IMR-90 (cell line): ENCODE measurements at regions not wholly inside any gene's neighbourhood (a gene's known extent, or its start where the extent isn't known, plus 50 kb on each side); places are given as distances from the start of the nearest gene placed in this dataset.

Source experiments
- ATAC-seq: fragments of 200-7000 bp; cut with Tn5 transposase; 2 replicates; pipeline ENCODE4 v1.9.1; 2020; ENCODE audit warnings: low read depth, mild to moderate bottlenecking, moderate library complexity
- BruUV-seq: library from RNA; stranded (reverse); fragments of 400-500 nt; replicated peaks from 2 replicates; lab custom pipeline; 2021; lab: Mats Ljungman, UMichigan
- CTCF ChIA-PET: fragments of 300-600 bp; formaldehyde crosslinking; extraction: SDS; loops from one replicate; lab custom pipeline; 2021; ENCODE audit warnings: antibody characterized with exemption; lab: Yijun Ruan, JAX
- POLR2A ChIA-PET: fragments of 300-600 bp; sonication (Branson Sonifier 250); formaldehyde crosslinking; loops from one replicate; lab custom pipeline; 2022; ENCODE audit warnings: antibody characterized with exemption; ENCODE audit not compliant: unreplicated experiment; lab: Charles Lee
- DNase-seq: peaks from one replicate; pipeline ENCODE4 v3.0.0; 2013
- H2AFZ ChIP-seq: replicated peaks from 2 replicates; pipeline ENCODE3; 2013; ENCODE audit warnings: low read length, mild to moderate bottlenecking; ENCODE audit not compliant: poor library complexity
- H2AK5ac ChIP-seq: 2 replicates; pipeline ENCODE4 v1.6.1; 2013; ENCODE audit warnings: low read depth, low read length, inconsistent platforms
- H2AK9ac ChIP-seq: replicated peaks from 2 replicates; pipeline ENCODE3; 2013; ENCODE audit warnings: mild to moderate bottlenecking, low read depth, low read length, moderate library complexity; ENCODE audit not compliant: poor library complexity
- H2BK120ac ChIP-seq: 2 replicates; pipeline ENCODE4 v1.6.1; 2013; ENCODE audit warnings: low read depth, low read length, inconsistent platforms
- H2BK15ac ChIP-seq: 3 replicates; pipeline ENCODE4 v1.6.1; 2013; ENCODE audit warnings: low read depth, low read length, inconsistent platforms
- H2BK20ac ChIP-seq: 2 replicates; pipeline ENCODE4 v1.6.1; 2013; ENCODE audit warnings: low read depth, mild to moderate bottlenecking, inconsistent platforms, low read length, moderate library complexity
- H2BK5ac ChIP-seq: 2 replicates; pipeline ENCODE4 v1.6.1; 2013; ENCODE audit warnings: mild to moderate bottlenecking, low read depth, low read length, inconsistent platforms; ENCODE audit not compliant: poor library complexity, severe bottlenecking
- H3K14ac ChIP-seq: replicated peaks from 2 replicates; pipeline ENCODE4 v1.6.1; 2013; ENCODE audit warnings: low read depth, low read length, inconsistent platforms
- H3K18ac ChIP-seq: 2 replicates; pipeline ENCODE4 v1.6.1; 2013; ENCODE audit warnings: low read depth, low read length, control low read depth
- H3K23ac ChIP-seq: 2 replicates; pipeline ENCODE4 v1.6.1; 2013; ENCODE audit warnings: low read depth, low read length, inconsistent platforms
- H3K27ac ChIP-seq: 2 replicates; pipeline ENCODE4 v1.5.1; 2013; ENCODE audit warnings: mild to moderate bottlenecking, control low read depth, low read length; ENCODE audit not compliant: insufficient read depth
- H3K27me3 ChIP-seq: 2 replicates; pipeline ENCODE4 v1.6.1; 2013; ENCODE audit warnings: low read length; ENCODE audit not compliant: control insufficient read depth, insufficient read depth
- H3K36me3 ChIP-seq: 2 replicates; pipeline ENCODE4 v1.6.1; 2013; ENCODE audit warnings: low read length, mixed read lengths; ENCODE audit not compliant: control insufficient read depth, insufficient read depth
- H3K4ac ChIP-seq: 2 replicates; pipeline ENCODE4 v1.6.1; 2013; ENCODE audit warnings: low read depth, low read length, inconsistent platforms
- H3K4me1 ChIP-seq: 2 replicates; pipeline ENCODE4 v1.6.1; 2013; ENCODE audit warnings: low read length, mixed read lengths; ENCODE audit not compliant: control insufficient read depth, insufficient read depth
- H3K4me2 ChIP-seq: 2 replicates; pipeline ENCODE4 v1.6.1; 2013; ENCODE audit warnings: low read depth, mild to moderate bottlenecking, control low read depth, low read length, moderate library complexity
- H3K4me3 ChIP-seq: 2 replicates; pipeline ENCODE4 v1.5.1; 2013; ENCODE audit warnings: low read depth, mild to moderate bottlenecking, control low read depth, low read length, moderate library complexity; ENCODE audit not compliant: insufficient read depth
- H3K56ac ChIP-seq: 2 replicates; pipeline ENCODE4 v1.6.1; 2013; ENCODE audit warnings: low read length, inconsistent platforms; ENCODE audit not compliant: insufficient read depth; ENCODE audit errors: extremely low read depth
- H3K79me1 ChIP-seq, 2 experiments: 2 replicates each; pipeline ENCODE4 v1.6.1; 2013; ENCODE audit warnings: low read length in 2 of 2, inconsistent platforms in 1 of 2, low read depth in 1 of 2
- H3K9ac ChIP-seq: 2 replicates; pipeline ENCODE4 v1.6.1; 2013; ENCODE audit warnings: low read depth, low read length, control low read depth
- H3K9me1 ChIP-seq: 2 replicates; pipeline ENCODE4 v1.6.1; 2013; ENCODE audit warnings: low read length, inconsistent platforms; ENCODE audit not compliant: insufficient read depth
- H3K9me3 ChIP-seq: 2 replicates; pipeline ENCODE4 v1.6.1; 2013; ENCODE audit warnings: low read length; ENCODE audit not compliant: control insufficient read depth, insufficient read depth
- H4K20me1 ChIP-seq: 2 replicates; pipeline ENCODE4 v1.6.1; 2013; ENCODE audit warnings: low read length, inconsistent platforms; ENCODE audit not compliant: insufficient read depth
- H4K5ac ChIP-seq: 2 replicates; pipeline ENCODE4 v1.6.1; 2013; ENCODE audit warnings: mild to moderate bottlenecking, low read depth, low read length, control low read depth
- H4K8ac ChIP-seq, 2 experiments: 2 replicates each; pipeline ENCODE4 v1.6.1; 2013; ENCODE audit warnings: low read depth in 2 of 2, low read length in 2 of 2, control low read depth in 1 of 2, inconsistent platforms in 1 of 2
- H4K91ac ChIP-seq: 2 replicates; pipeline ENCODE4 v1.6.1; 2013; ENCODE audit warnings: low read depth, low read length, inconsistent platforms; ENCODE audit not compliant: insufficient read depth
- BHLHE40 ChIP-seq: fragments of 150-350 bp; IDR thresholded peaks from 2 replicates; pipeline ENCODE4 v1.6.1; 2016; ENCODE audit warnings: mild to moderate bottlenecking, low read depth, low read length
- CEBPB ChIP-seq: IDR thresholded peaks from 2 replicates; pipeline ENCODE4 v1.6.1; 2012; ENCODE audit warnings: low read depth, low read length, improper control_type of control experiment
- CHD1 ChIP-seq: IDR thresholded peaks from 2 replicates; pipeline ENCODE4 v1.6.1; 2012; ENCODE audit warnings: low read depth, low read length, improper control_type of control experiment
- FOS ChIP-seq: fragments of 150-350 bp; IDR thresholded peaks from 2 replicates; pipeline ENCODE4 v1.6.1; 2016; ENCODE audit warnings: low read depth, low read length
- MAFK ChIP-seq: IDR thresholded peaks from 2 replicates; pipeline ENCODE4 v1.6.1; 2012; ENCODE audit warnings: low read depth, low read length, improper control_type of control experiment
- MAZ ChIP-seq: IDR thresholded peaks from 2 replicates; pipeline ENCODE4 v1.6.1; 2012; ENCODE audit warnings: low read depth, mild to moderate bottlenecking, low read length, improper control_type of control experiment, moderate library complexity, borderline replicate concordance
- MXI1 ChIP-seq: IDR thresholded peaks from 2 replicates; pipeline ENCODE4 v1.6.1; 2012; ENCODE audit warnings: low read depth, mild to moderate bottlenecking, low read length, moderate library complexity, borderline replicate concordance
- NFE2L2 ChIP-seq: fragments of 150-350 bp; IDR thresholded peaks from 2 replicates; pipeline ENCODE4 v1.6.1; 2016; ENCODE audit warnings: low read depth, mild to moderate bottlenecking, low read length
- POLR2A ChIP-seq: IDR thresholded peaks from 2 replicates; pipeline ENCODE4 v1.6.1; 2012; ENCODE audit warnings: mild to moderate bottlenecking, low read depth, low read length
- RAD21 ChIP-seq: IDR thresholded peaks from 2 replicates; pipeline ENCODE4 v1.6.1; 2012; ENCODE audit warnings: low read length, improper control_type of control experiment
- RCOR1 ChIP-seq: IDR thresholded peaks from 2 replicates; pipeline ENCODE4 v1.6.1; 2012; ENCODE audit warnings: mild to moderate bottlenecking, low read length, improper control_type of control experiment; ENCODE audit not compliant: insufficient replicate concordance
- RFX5 ChIP-seq: IDR thresholded peaks from 2 replicates; pipeline ENCODE4 v1.8.0; 2012; ENCODE audit warnings: low read depth, mild to moderate bottlenecking, low read length, moderate library complexity
- SMC3 ChIP-seq: fragments of 150-350 bp; IDR thresholded peaks from 2 replicates; pipeline ENCODE4 v1.6.1; 2016; ENCODE audit warnings: low read depth, mild to moderate bottlenecking, antibody characterized with exemption, low read length, moderate library complexity
- dilution Hi-C: fragments of 300-500 bp; cut with HindIII; formaldehyde crosslinking; loops from one replicate; pipeline ENCODE4 v1.14.3; 2018; ENCODE audit warnings: low sequenced_read_pairs; ENCODE audit not compliant: unreplicated experiment
- in situ Hi-C: fragments of 300-500 bp; cut with MboI; formaldehyde crosslinking; loops from 3 replicates; pipeline ENCODE4 v1.14.3; 2019; ENCODE audit warnings: low sequenced_read_pairs, inconsistent platforms, mixed read lengths
- intact Hi-C: fragments of 100-400 bp; cut with micrococcal nuclease; formaldehyde crosslinking; loops from 2 replicates; pipeline ENCODE4 v1.10.0; 2022
- TF ChIP-seq, protein P1 (sequence below): conservative IDR thresholded peaks from 2 replicates; pipeline ENCODE4 v1.5.1; 2012; ENCODE audit warnings: mild to moderate bottlenecking, low read depth, low read length, improper control_type of control experiment
- TF ChIP-seq, protein P2 (sequence below): fragments of 150-350 bp; IDR thresholded peaks from 2 replicates; pipeline ENCODE4 v1.6.1; 2017; ENCODE audit warnings: mild to moderate bottlenecking, antibody characterized with exemption, low read length, low read depth
- TF ChIP-seq, protein P3 (sequence below): fragments of 150-350 bp; IDR thresholded peaks from 2 replicates; pipeline ENCODE4 v1.6.1; 2016; ENCODE audit warnings: low read depth, mild to moderate bottlenecking, low read length, moderate library complexity, borderline replicate concordance

DNA sequence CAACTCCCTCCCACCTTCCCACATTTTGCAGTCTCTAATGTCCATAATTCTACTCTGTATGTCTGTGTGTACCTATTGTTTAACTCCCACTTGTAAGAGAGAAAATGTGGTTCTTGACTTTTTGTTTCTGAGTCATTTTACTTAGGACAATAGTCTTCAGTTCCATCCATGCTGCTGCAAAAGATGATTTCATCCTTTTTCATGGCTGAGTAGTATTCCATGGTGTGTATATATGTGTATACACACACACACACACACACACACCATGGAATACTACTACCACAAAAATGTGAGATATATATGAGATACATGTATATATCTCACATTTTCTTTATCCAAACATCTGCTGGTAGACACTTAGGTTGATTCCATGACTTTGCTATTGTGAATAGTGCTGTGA lies 182.1 kb upstream of the GALNT17 start:
- Histone ChIP-seq H2AK5ac (no peak overlapping the region), H2BK120ac (no peak overlapping the region), H4K20me1 (no peaks in the 10 kb centered on the region), H3K14ac (no peak overlapping the region), H3K79me1 (no peaks in the 10 kb centered on the region), H4K5ac (no peak overlapping the region), H4K91ac (no peak overlapping the region), H2BK20ac (no peak overlapping the region), H3K36me3 (no peaks in the 10 kb centered on the region), H3K18ac (no peak overlapping the region), H3K9me1 (no peaks in the 10 kb centered on the region), H2AK9ac (no peak overlapping the region), H3K4me2 (no peak overlapping the region), H3K27me3 (no peaks in the 10 kb centered on the region), H3K56ac (no peak overlapping the region), H3K4me3 (no peak overlapping the region), H3K23ac (no peak overlapping the region), H3K9me3 (peaks cover 20% of the 10 kb centered on the region), H3K27ac (no peak overlapping the region), H3K9ac (no peak overlapping the region), H3K4me1 (no peaks in the 10 kb centered on the region), H4K8ac (no peak overlapping the region), H2AFZ (no peak overlapping the region), H2BK5ac (no peak overlapping the region), H2BK15ac (no peak overlapping the region), H3K4ac (no peak overlapping the region)
- DNase-seq (no peak), ATAC-seq (no peak)
- ChIA-PET CTCF (no interaction called here), POLR2A (no interaction called here)
- in situ Hi-C loops (no loop called here), dilution Hi-C loops (no loop called here), intact Hi-C loops (no loop called here)
- TF ChIP-seq, protein P1, sequence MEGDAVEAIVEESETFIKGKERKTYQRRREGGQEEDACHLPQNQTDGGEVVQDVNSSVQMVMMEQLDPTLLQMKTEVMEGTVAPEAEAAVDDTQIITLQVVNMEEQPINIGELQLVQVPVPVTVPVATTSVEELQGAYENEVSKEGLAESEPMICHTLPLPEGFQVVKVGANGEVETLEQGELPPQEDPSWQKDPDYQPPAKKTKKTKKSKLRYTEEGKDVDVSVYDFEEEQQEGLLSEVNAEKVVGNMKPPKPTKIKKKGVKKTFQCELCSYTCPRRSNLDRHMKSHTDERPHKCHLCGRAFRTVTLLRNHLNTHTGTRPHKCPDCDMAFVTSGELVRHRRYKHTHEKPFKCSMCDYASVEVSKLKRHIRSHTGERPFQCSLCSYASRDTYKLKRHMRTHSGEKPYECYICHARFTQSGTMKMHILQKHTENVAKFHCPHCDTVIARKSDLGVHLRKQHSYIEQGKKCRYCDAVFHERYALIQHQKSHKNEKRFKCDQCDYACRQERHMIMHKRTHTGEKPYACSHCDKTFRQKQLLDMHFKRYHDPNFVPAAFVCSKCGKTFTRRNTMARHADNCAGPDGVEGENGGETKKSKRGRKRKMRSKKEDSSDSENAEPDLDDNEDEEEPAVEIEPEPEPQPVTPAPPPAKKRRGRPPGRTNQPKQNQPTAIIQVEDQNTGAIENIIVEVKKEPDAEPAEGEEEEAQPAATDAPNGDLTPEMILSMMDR: no peak
- TF ChIP-seq MAZ: no peak
- no peak for TF ChIP-seq RCOR1
- TF ChIP-seq BHLHE40: no peak
- no peak for TF ChIP-seq MAFK
- no peak for TF ChIP-seq FOS
- TF ChIP-seq CHD1: no peak
- TF ChIP-seq RAD21: no peak
- TF ChIP-seq, protein P2, sequence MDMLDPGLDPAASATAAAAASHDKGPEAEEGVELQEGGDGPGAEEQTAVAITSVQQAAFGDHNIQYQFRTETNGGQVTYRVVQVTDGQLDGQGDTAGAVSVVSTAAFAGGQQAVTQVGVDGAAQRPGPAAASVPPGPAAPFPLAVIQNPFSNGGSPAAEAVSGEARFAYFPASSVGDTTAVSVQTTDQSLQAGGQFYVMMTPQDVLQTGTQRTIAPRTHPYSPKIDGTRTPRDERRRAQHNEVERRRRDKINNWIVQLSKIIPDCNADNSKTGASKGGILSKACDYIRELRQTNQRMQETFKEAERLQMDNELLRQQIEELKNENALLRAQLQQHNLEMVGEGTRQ: no peak
- TF ChIP-seq, protein P3, sequence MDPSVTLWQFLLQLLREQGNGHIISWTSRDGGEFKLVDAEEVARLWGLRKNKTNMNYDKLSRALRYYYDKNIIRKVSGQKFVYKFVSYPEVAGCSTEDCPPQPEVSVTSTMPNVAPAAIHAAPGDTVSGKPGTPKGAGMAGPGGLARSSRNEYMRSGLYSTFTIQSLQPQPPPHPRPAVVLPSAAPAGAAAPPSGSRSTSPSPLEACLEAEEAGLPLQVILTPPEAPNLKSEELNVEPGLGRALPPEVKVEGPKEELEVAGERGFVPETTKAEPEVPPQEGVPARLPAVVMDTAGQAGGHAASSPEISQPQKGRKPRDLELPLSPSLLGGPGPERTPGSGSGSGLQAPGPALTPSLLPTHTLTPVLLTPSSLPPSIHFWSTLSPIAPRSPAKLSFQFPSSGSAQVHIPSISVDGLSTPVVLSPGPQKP: no peak
- TF ChIP-seq RFX5: no peak
- no peak for TF ChIP-seq CEBPB
- TF ChIP-seq POLR2A: no peak
- no peak for TF ChIP-seq MXI1
- TF ChIP-seq SMC3: no peak
- no peak for TF ChIP-seq NFE2L2
- no TSS peak for BruUV-seq
